Tibial nerve (tissue), 4 donors: ENCODE measurements at regions not wholly inside any gene's neighbourhood (a gene's known extent, or its start where the extent isn't known, plus 50 kb on each side); places are given as distances from the start of the nearest gene placed in this dataset.

Experiments
- DNase-seq, 2 donors: peaks; one replicate each; pipeline ENCODE4 v3.0.0-alpha.2; 2019; ENCODE audit warnings: low spot score in 2 of 2
- H3K27ac ChIP-seq, 4 donors: fragments of 200-600 bp; sonication (generic) in 3 of 4; one replicate each; pipeline ENCODE4 v1.5.1; 2017 to 2019; ENCODE audit warnings: mild to moderate bottlenecking in 1 of 4
- H3K27me3 ChIP-seq, 2 donors: fragments of 200-600 bp; sonication (generic) in 1 of 2; one replicate each; pipeline versions ENCODE4 v1.5.1 to v1.6.0; 2017 to 2019
- H3K36me3 ChIP-seq, 3 donors: fragments of 200-600 bp; sonication (generic); one replicate each; pipeline ENCODE4 v1.5.1; 2018 to 2019
- H3K4me1 ChIP-seq, 4 donors: fragments of 200-600 bp; sonication (generic) in 3 of 4; one replicate each; pipeline ENCODE4 v1.5.1; 2017 to 2019
- H3K4me3 ChIP-seq, 4 donors: fragments of 200-600 bp; sonication (generic) in 3 of 4; one replicate each; pipeline ENCODE4 v1.5.1; 2017 to 2019; ENCODE audit warnings: mild to moderate bottlenecking in 1 of 4, moderate library complexity in 1 of 4
- H3K9me3 ChIP-seq, 4 donors: fragments of 200-600 bp; sonication (generic) in 3 of 4; one replicate each; pipeline ENCODE4 v1.5.1; 2017 to 2019
- EP300 ChIP-seq, 2 donors: sonication (generic); formaldehyde crosslinking; IDR thresholded peaks; one replicate each; pipeline ENCODE4 v1.6.1; 2017; ENCODE audit warnings: antibody characterized with exemption in 2 of 2, mild to moderate bottlenecking in 1 of 2
- POLR2A ChIP-seq, 2 donors: fragments of 450-650 bp; IDR thresholded peaks; one replicate each; pipeline ENCODE4 v1.6.1; 2017; ENCODE audit warnings: antibody characterized with exemption in 2 of 2, mild to moderate bottlenecking in 2 of 2, moderate library complexity in 2 of 2
- WGBS, 2 donors: methylation state at CpG; one replicate each; pipeline ENCODE4 v1.1.5; 2018; 5-methylcytosine and 5-hydroxymethylcytosine counted together
- TF ChIP-seq, protein P1 (sequence below), 5 experiments: fragments of 200-600 bp in 3 of 5; fragments of 450-650 bp in 2 of 5; sonication (generic) in 3 of 5; IDR thresholded peaks; one replicate each; pipeline ENCODE4 v1.5.1; 2016 to 2019; ENCODE audit warnings: antibody characterized with exemption in 5 of 5, mild to moderate bottlenecking in 3 of 5, moderate library complexity in 2 of 5

DNA sequence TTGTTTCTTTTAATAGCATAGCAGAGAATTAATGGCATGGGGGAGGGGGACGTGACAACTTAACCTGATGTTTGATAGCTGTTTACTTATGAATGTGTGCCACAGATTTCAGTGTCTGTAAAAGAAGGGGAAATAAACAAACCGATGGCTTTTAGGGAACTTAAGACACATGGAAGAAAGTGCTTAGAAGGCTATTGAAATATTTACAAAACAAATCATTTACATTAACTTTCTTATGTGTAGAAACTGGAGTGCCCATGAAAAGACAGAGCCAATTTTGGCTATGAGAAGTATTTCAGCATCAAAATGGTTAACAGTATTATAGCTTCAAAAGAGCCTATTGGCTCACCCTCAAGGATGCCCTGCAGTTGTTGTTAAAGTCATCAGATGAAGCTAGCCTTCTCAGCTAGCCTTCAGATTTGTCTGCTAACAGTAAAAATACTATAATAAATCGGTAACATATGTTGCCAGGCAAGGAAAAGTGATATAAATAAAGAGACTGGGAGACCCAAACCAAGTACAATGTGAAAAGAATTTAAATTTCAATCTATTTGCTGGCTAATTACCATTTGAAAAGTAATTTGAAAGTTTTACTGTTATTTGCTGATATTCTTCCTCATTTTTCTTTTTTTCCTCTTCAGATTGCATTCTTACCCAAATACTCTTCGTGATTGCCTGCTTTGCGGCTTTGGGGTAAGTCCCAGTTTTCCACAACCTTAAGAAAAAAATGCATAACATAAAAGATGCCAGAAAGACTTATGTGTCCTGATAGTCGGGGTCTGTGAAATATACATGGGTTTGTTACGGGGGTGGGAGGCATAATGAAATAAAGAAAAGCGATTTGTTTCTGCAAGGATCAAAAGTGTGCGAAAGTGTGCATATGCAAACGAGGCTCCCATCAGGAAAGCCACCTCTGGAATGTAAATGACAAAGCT, 256.4 kb downstream of the MEIS1 start:
- no peak for TF ChIP-seq POLR2A (IDR thresholded peaks at IDR 0.05)
- TF ChIP-seq, protein P1, sequence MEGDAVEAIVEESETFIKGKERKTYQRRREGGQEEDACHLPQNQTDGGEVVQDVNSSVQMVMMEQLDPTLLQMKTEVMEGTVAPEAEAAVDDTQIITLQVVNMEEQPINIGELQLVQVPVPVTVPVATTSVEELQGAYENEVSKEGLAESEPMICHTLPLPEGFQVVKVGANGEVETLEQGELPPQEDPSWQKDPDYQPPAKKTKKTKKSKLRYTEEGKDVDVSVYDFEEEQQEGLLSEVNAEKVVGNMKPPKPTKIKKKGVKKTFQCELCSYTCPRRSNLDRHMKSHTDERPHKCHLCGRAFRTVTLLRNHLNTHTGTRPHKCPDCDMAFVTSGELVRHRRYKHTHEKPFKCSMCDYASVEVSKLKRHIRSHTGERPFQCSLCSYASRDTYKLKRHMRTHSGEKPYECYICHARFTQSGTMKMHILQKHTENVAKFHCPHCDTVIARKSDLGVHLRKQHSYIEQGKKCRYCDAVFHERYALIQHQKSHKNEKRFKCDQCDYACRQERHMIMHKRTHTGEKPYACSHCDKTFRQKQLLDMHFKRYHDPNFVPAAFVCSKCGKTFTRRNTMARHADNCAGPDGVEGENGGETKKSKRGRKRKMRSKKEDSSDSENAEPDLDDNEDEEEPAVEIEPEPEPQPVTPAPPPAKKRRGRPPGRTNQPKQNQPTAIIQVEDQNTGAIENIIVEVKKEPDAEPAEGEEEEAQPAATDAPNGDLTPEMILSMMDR (IDR thresholded peaks at IDR 0.05) = no peak
- no peak for TF ChIP-seq EP300 (IDR thresholded peaks at IDR 0.05)
- Histone ChIP-seq H3K27ac (no peak overlapping the region), H3K36me3 (no peaks in the 10 kb centered on the region), H3K27me3 (no peaks in the 10 kb centered on the region), H3K9me3 (no peaks in the 10 kb centered on the region), H3K4me3 (no peak overlapping the region), H3K4me1 (no peaks in the 10 kb centered on the region)
- WGBS, 2 donors = 58 to 62% methylated on average over 10 of the region's 10 CpGs
- no peak for DNase-seq

DNA sequence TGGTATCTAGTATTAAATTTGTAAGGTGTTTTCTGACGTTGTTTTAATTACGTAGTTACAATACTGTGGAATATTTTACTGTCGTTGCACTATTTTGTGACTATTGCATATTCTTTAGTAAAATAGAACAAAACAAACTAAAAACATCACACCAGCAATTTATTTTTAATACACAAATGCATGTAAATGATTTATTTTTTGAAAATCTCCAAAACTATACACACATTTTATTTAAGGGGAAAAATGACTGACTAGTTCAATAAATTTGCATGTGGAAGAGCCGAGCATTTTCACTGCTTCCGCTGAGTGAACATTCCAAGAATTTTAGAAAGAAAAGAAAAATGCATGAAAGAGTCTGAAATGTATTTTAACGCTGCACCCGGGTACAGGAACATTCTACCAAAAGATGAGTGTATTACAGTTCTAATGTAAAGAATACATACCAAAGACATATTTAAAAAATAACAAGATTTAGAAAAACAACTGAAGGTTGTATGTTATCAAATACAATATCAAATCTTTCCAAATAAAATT, 257.7 kb downstream of the MEIS1 start:
- Histone ChIP-seq H3K9me3 (no peaks in the 10 kb centered on the region), H3K27me3 (no peaks in the 10 kb centered on the region), H3K27ac (no peak overlapping the region), H3K36me3 (no peaks in the 10 kb centered on the region), H3K4me1 (no peaks in the 10 kb centered on the region), H3K4me3 (no peak overlapping the region)
- TF ChIP-seq EP300 (IDR thresholded peaks at IDR 0.05) (no peak), POLR2A (IDR thresholded peaks at IDR 0.05) (no peak)
- TF ChIP-seq, protein P1 (IDR thresholded peaks at IDR 0.05) = no peak
- no peak for DNase-seq
- WGBS, 2 donors = 67 to 74% methylated on average over 7 of the region's 7 CpGs

DNA sequence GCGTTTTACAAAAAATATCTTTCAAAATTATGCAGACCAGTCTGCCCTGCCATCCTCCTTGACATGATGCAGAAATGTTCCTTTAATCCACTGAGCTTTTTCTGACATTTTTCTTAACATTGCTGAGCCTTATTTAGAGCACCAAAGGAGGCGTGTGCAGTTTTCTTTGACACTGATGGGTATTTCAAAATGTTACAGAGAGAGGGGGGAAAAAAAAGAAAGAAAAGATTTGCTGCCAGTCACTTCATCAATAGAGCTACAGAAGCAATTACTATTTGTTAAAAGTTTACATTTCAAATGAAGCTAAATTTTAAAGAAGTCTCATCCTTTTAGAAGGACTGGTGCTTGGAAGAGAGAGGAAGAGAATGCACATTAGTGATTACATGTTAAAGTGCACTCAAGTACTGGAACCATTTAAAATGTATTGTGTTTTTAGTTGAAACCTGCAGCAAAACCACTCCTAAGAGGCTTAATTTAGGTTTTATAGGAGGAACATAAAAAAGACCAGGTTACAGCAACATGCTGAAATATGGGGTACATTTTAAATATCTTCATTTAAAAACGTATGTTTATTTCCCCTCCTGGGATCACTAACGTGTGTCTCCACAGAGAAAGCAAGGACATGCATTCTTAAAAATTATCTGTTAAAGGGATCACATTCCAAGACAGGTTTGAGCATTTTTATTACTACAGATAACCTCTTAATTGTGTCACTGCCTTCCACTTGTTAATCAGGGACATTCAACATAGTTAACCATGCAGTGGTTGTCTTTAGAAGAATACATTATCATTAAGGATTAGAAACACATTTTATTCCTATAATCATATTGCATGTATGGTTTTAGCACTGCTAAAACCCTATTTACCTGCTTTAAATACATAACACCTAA, 258.4 kb downstream of the MEIS1 start:
- no peaks in the 10 kb centered on the region for H3K36me3 ChIP-seq
- H3K9me3 ChIP-seq = no peaks in the 10 kb centered on the region
- H3K4me3 ChIP-seq = no peak overlapping the region
- TF ChIP-seq EP300 (IDR thresholded peaks at IDR 0.05) = no peak
- TF ChIP-seq, protein P1 (IDR thresholded peaks at IDR 0.05) = no peak
- TF ChIP-seq POLR2A (IDR thresholded peaks at IDR 0.05) = no peak
- H3K27me3 ChIP-seq = no peaks in the 10 kb centered on the region
- DNase-seq = no peak
- whole genome bisulfite sequencing, 2 donors = 66 to 72% methylated on average over 4 of the region's 4 CpGs
- no peaks in the 10 kb centered on the region for H3K4me1 ChIP-seq
- no peak overlapping the region for H3K27ac ChIP-seq

DNA sequence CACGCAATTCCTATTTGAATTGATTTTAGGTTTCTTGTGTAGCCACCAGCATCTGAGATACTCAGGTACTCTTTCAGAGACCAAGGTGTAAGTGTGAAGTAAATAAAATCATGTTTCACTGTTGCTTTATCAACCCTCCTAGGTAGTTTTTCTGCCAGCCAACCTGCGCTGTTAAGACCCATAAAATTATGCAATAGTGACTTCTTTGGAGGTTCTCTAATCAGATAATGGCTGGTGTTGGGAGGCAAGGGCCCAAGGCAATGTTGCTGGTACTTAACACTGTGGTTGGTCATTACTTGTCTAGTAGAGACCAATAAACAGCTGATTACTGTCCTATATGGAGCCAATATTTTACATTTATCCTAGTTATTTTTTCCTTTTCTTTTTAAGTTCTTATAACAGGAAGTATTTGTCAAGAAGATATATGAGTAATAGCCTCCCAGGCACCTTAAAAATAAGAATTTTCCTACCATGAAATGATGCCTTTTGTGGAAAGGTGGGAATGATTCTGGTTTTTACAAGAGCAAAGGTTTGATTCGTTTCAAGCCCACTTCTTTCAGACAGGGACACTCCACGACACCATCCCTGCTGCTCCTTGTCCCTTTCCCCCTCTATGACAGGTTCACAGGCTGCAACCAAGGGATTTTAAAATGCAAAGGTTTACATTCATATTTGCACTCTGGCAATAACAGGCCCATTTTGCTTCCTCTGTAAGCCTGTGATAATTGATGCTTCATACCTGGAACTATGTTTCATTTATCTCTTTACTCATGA, 259.3 kb downstream of the MEIS1 start:
- Histone ChIP-seq H3K4me3 (no peak overlapping the region), H3K9me3 (no peaks in the 10 kb centered on the region), H3K4me1 (no peaks in the 10 kb centered on the region), H3K27me3 (no peaks in the 10 kb centered on the region), H3K27ac (no peak overlapping the region), H3K36me3 (no peaks in the 10 kb centered on the region)
- TF ChIP-seq, protein P1 (IDR thresholded peaks at IDR 0.05) = no peak
- TF ChIP-seq POLR2A (IDR thresholded peaks at IDR 0.05) = no peak
- TF ChIP-seq EP300 (IDR thresholded peaks at IDR 0.05) = no peak
- WGBS, 2 donors = 83% methylated on average over 4 of the region's 4 CpGs
- DNase-seq = no peak
